ENCODE measurements at regions not wholly inside any gene's neighbourhood (a gene's known extent, or its start where the extent isn't known, plus 50 kb on each side); places are given as distances from the start of the nearest gene placed in this dataset.

GRCh38 chr1:199308349-199308846, 669.6 kb downstream of the PTPRC start:
- no peak overlapping the region for H3K27ac Mint-ChIP-seq (ENCODE audit: unreplicated experiment)
- Histone ChIP-seq H3K27ac (ENCODE audit: low read depth, low read length) (no peak overlapping the region), H4K20me1 (ENCODE audit: insufficient read depth, low read length) (no peaks in the 10 kb centered on the region), H2AFZ (ENCODE audit: low read depth, low read length) (no peak overlapping the region), H3K27me3 (ENCODE audit: insufficient read depth, low read length) (no peaks in the 10 kb centered on the region), H3K4me3 (ENCODE audit: insufficient read depth, low read depth, low read length) (no peak overlapping the region), H3K9ac (ENCODE audit: low read length) (no peak overlapping the region), H3K9me3 (ENCODE audit: insufficient read depth, low read depth, low read length) (no peaks in the 10 kb centered on the region), H3K36me3 (ENCODE audit: insufficient read depth, low read length) (no peaks in the 10 kb centered on the region), H3K4me1 (ENCODE audit: insufficient read depth, low read length) (no peaks in the 10 kb centered on the region), H3K79me2 (ENCODE audit: insufficient read depth, low read length) (no peaks in the 10 kb centered on the region), H3K4me2 (ENCODE audit: low read length) (no peak overlapping the region)
- H3K27me3 Mint-ChIP-seq (ENCODE audit: low read depth, unreplicated experiment), result no peaks in the 10 kb centered on the region
- TF ChIP-seq EZH2 (IDR thresholded peaks at IDR 0.05; ENCODE audit: insufficient read depth, low read length) (no peak), CTCF (IDR thresholded peaks at IDR 0.05; ENCODE audit: insufficient read depth, low read depth, low read length) (no peak)
- DNase-seq (ENCODE audit: low read depth) (no peak), FAIRE-seq (no peak)
- H3K4me3 Mint-ChIP-seq (ENCODE audit: unreplicated experiment), result no peak overlapping the region
- no peaks in the 10 kb centered on the region for H3K36me3 Mint-ChIP-seq (ENCODE audit: low read depth, unreplicated experiment)
- H3K9me3 Mint-ChIP-seq (ENCODE audit: unreplicated experiment), result no peaks in the 10 kb centered on the region
- H3K4me1 Mint-ChIP-seq (ENCODE audit: low read depth, unreplicated experiment), result peaks cover 6% of the 10 kb centered on the region

GRCh38 chr1:199310708-199311107, 671.9 kb downstream of the PTPRC start:
- H3K9me3 ChIP-seq (ENCODE audit: insufficient read depth, low read depth, low read length), result no peaks in the 10 kb centered on the region
- H3K27me3 Mint-ChIP-seq (ENCODE audit: low read depth, unreplicated experiment), result no peaks in the 10 kb centered on the region
- FAIRE-seq (no peak), DNase-seq (ENCODE audit: low read depth) (no peak)
- no peak overlapping the region for H2AFZ ChIP-seq (ENCODE audit: low read depth, low read length)
- no peaks in the 10 kb centered on the region for H3K4me1 ChIP-seq (ENCODE audit: insufficient read depth, low read length)
- no peaks in the 10 kb centered on the region for H3K36me3 Mint-ChIP-seq (ENCODE audit: low read depth, unreplicated experiment)
- H3K4me3 ChIP-seq (ENCODE audit: insufficient read depth, low read depth, low read length), result no peak overlapping the region
- no peaks in the 10 kb centered on the region for H3K79me2 ChIP-seq (ENCODE audit: insufficient read depth, low read length)
- no peak overlapping the region for H3K4me2 ChIP-seq (ENCODE audit: low read length)
- H3K9ac ChIP-seq (ENCODE audit: low read length), result no peak overlapping the region
- H3K36me3 ChIP-seq (ENCODE audit: insufficient read depth, low read length), result no peaks in the 10 kb centered on the region
- TF ChIP-seq CTCF (IDR thresholded peaks at IDR 0.05; ENCODE audit: insufficient read depth, low read depth, low read length) (no peak), EZH2 (IDR thresholded peaks at IDR 0.05; ENCODE audit: insufficient read depth, low read length) (no peak)
- no peaks in the 10 kb centered on the region for H3K9me3 Mint-ChIP-seq (ENCODE audit: unreplicated experiment)
- no peak overlapping the region for H3K27ac ChIP-seq (ENCODE audit: low read depth, low read length)
- H3K4me3 Mint-ChIP-seq (ENCODE audit: unreplicated experiment), result no peak overlapping the region
- H3K27me3 ChIP-seq (ENCODE audit: insufficient read depth, low read length), result no peaks in the 10 kb centered on the region
- no peaks in the 10 kb centered on the region for H4K20me1 ChIP-seq (ENCODE audit: insufficient read depth, low read length)
- peaks cover 6% of the 10 kb centered on the region for H3K4me1 Mint-ChIP-seq (ENCODE audit: low read depth, unreplicated experiment)
- no peak overlapping the region for H3K27ac Mint-ChIP-seq (ENCODE audit: unreplicated experiment)

GRCh38 chr1:199311478-199312262, 672.8 kb downstream of the PTPRC start:
- H3K9ac ChIP-seq (ENCODE audit: low read length), result no peak overlapping the region
- FAIRE-seq, result peak; percentile 32

More at GRCh38 chr1:199311478-199312262, 672.8 kb downstream of the PTPRC start:
- Histone ChIP-seq H3K4me1 (ENCODE audit: insufficient read depth, low read length) (no peaks in the 10 kb centered on the region), H3K27ac (ENCODE audit: low read depth, low read length) (no peak overlapping the region), H3K4me3 (ENCODE audit: insufficient read depth, low read depth, low read length) (no peak overlapping the region), H3K27me3 (ENCODE audit: insufficient read depth, low read length) (no peaks in the 10 kb centered on the region), H3K9me3 (ENCODE audit: insufficient read depth, low read depth, low read length) (no peaks in the 10 kb centered on the region), H4K20me1 (ENCODE audit: insufficient read depth, low read length) (no peaks in the 10 kb centered on the region), H3K79me2 (ENCODE audit: insufficient read depth, low read length) (no peaks in the 10 kb centered on the region), H2AFZ (ENCODE audit: low read depth, low read length) (no peak overlapping the region), H3K36me3 (ENCODE audit: insufficient read depth, low read length) (no peaks in the 10 kb centered on the region), H3K4me2 (ENCODE audit: low read length) (no peak overlapping the region)
- TF ChIP-seq CTCF (IDR thresholded peaks at IDR 0.05; ENCODE audit: insufficient read depth, low read depth, low read length), result no peak
- no peak for DNase-seq (ENCODE audit: low read depth)
- Mint-ChIP-seq H3K9me3 (ENCODE audit: unreplicated experiment) (no peaks in the 10 kb centered on the region), H3K4me3 (ENCODE audit: unreplicated experiment) (no peak overlapping the region), H3K4me1 (ENCODE audit: low read depth, unreplicated experiment) (peaks cover 6% of the 10 kb centered on the region), H3K36me3 (ENCODE audit: low read depth, unreplicated experiment) (no peaks in the 10 kb centered on the region), H3K27ac (ENCODE audit: unreplicated experiment) (no peak overlapping the region), H3K27me3 (ENCODE audit: low read depth, unreplicated experiment) (no peaks in the 10 kb centered on the region)

All from astrocyte (in vitro differentiated cells and primary cell).